H9 (cell line): ENCODE measurements at regions not wholly inside any gene's neighbourhood (a gene's known extent, or its start where the extent isn't known, plus 50 kb on each side); places are given as distances from the start of the nearest gene placed in this dataset.

Experiments used
- DNase-seq: peaks from one replicate; pipeline ENCODE4 v3.0.0-alpha.2; 2017
- H2AFZ ChIP-seq: one replicate; pipeline ENCODE4 v1.6.1; 2013; ENCODE audit warnings: mild to moderate bottlenecking, low read length, control low read depth, moderate library complexity
- H2AK5ac ChIP-seq: 2 replicates; pipeline ENCODE4 v1.6.1; 2013; ENCODE audit warnings: low read length, control low read depth, mixed read lengths; ENCODE audit not compliant: insufficient read length
- H2BK120ac ChIP-seq: one replicate; pipeline ENCODE4 v1.6.1; 2013; ENCODE audit warnings: low read depth, mild to moderate bottlenecking, low read length, control low read depth, inconsistent platforms; ENCODE audit not compliant: poor library complexity, severe bottlenecking
- H2BK12ac ChIP-seq: 2 replicates; pipeline ENCODE4 v1.6.1; 2013; ENCODE audit warnings: low read length, control low read depth, mixed read lengths, low read depth; ENCODE audit not compliant: insufficient read length
- H2BK15ac ChIP-seq: 2 replicates; pipeline ENCODE4 v1.6.1; 2013; ENCODE audit warnings: low read depth, low read length, control low read depth
- H2BK20ac ChIP-seq: one replicate; pipeline ENCODE4 v1.6.1; 2013; ENCODE audit warnings: low read depth, mild to moderate bottlenecking, low read length, control low read depth, inconsistent platforms; ENCODE audit not compliant: poor library complexity, severe bottlenecking
- H2BK5ac ChIP-seq: 2 replicates; pipeline ENCODE4 v1.6.1; 2013; ENCODE audit warnings: low read length, control low read depth, mixed read lengths; ENCODE audit not compliant: insufficient read length
- H3K14ac ChIP-seq: 2 replicates; pipeline ENCODE4 v1.6.1; 2013; ENCODE audit warnings: low read length, control low read depth; ENCODE audit not compliant: insufficient read depth
- H3K18ac ChIP-seq: 2 replicates; pipeline ENCODE4 v1.6.1; 2013; ENCODE audit warnings: low read depth, mild to moderate bottlenecking, mixed read lengths, low read length, control low read depth; ENCODE audit not compliant: insufficient read length
- H3K23ac ChIP-seq: 2 replicates; pipeline ENCODE4 v1.6.1; 2013; ENCODE audit warnings: low read length, control low read depth, mixed read lengths, low read depth; ENCODE audit not compliant: insufficient read length
- H3K23me2 ChIP-seq: 2 replicates; pipeline ENCODE4 v1.6.1; 2013; ENCODE audit warnings: low read depth, mild to moderate bottlenecking, mixed read lengths, low read length, control low read depth; ENCODE audit not compliant: insufficient read length, poor library complexity, severe bottlenecking
- H3K27ac ChIP-seq: 2 replicates; pipeline ENCODE4 v1.5.1; 2013; ENCODE audit warnings: low read length, control low read depth, mixed read lengths, low read depth; ENCODE audit not compliant: insufficient read length
- H3K27me3 ChIP-seq: 2 replicates; pipeline ENCODE4 v1.6.1; 2013; ENCODE audit warnings: low read length, control low read depth, inconsistent platforms; ENCODE audit not compliant: insufficient read depth
- H3K4ac ChIP-seq: 2 replicates; pipeline ENCODE4 v1.6.1; 2013; ENCODE audit warnings: low read depth, mild to moderate bottlenecking, control low read depth, inconsistent platforms, low read length, moderate library complexity
- H3K4me1 ChIP-seq: 2 replicates; pipeline ENCODE4 v1.6.1; 2013; ENCODE audit warnings: low read length, control low read depth, inconsistent platforms; ENCODE audit not compliant: insufficient read depth
- H3K4me2 ChIP-seq: 2 replicates; pipeline ENCODE4 v1.6.1; 2013; ENCODE audit warnings: low read length, control low read depth, mixed read lengths; ENCODE audit not compliant: insufficient read length, insufficient read depth
- H3K56ac ChIP-seq: 2 replicates; pipeline ENCODE4 v1.6.1; 2013; ENCODE audit warnings: low read depth, mild to moderate bottlenecking, mixed read lengths, low read length, control low read depth; ENCODE audit not compliant: insufficient read length
- H3K79me1 ChIP-seq: 2 replicates; pipeline ENCODE4 v1.6.1; 2013; ENCODE audit warnings: low read depth, mild to moderate bottlenecking, moderate library complexity, low read length, control low read depth, inconsistent platforms; ENCODE audit not compliant: insufficient read depth, poor library complexity, severe bottlenecking
- H3K79me2 ChIP-seq: 2 replicates; pipeline ENCODE4 v1.6.1; 2013; ENCODE audit warnings: low read length, control low read depth, inconsistent platforms; ENCODE audit not compliant: insufficient read depth
- H3K9ac ChIP-seq: 2 replicates; pipeline ENCODE4 v1.6.1; 2013; ENCODE audit warnings: low read length, control low read depth, mixed read lengths; ENCODE audit not compliant: insufficient read length; ENCODE audit errors: extremely low read depth
- H3K9me3 ChIP-seq: one replicate; pipeline ENCODE4 v1.6.1; 2013; ENCODE audit warnings: low read depth, low read length, inconsistent platforms; ENCODE audit not compliant: control insufficient read depth
- H3T11ph ChIP-seq: one replicate; pipeline ENCODE4 v1.6.1; 2013; ENCODE audit warnings: mild to moderate bottlenecking, low read length, control low read depth, inconsistent platforms
- H4K20me1 ChIP-seq: one replicate; pipeline ENCODE4 v1.6.1; 2013; ENCODE audit not compliant: control insufficient read depth, insufficient read length, insufficient read depth
- H4K5ac ChIP-seq: 2 replicates; pipeline ENCODE4 v1.6.1; 2013; ENCODE audit warnings: low read depth, mild to moderate bottlenecking, mixed read lengths, low read length, control low read depth; ENCODE audit not compliant: insufficient read length
- H4K8ac ChIP-seq: replicated peaks from 2 replicates; pipeline ENCODE4 v1.6.1; 2013; ENCODE audit warnings: low read length, control low read depth, mixed read lengths, low read depth; ENCODE audit not compliant: insufficient read length
- H4K91ac ChIP-seq: 2 replicates; pipeline ENCODE4 v1.6.1; 2013; ENCODE audit warnings: low read depth, mild to moderate bottlenecking, moderate library complexity, mixed read lengths, low read length, control low read depth; ENCODE audit not compliant: insufficient read length
- H3K27ac Mint-ChIP-seq, 3 experiments: 2 replicates in 2 of 3; 3 replicates in 1 of 3; pipeline ENCODE4 v1.8.0; 2020 to 2021; ENCODE audit warnings: mixed read lengths in 3 of 3, mild to moderate bottlenecking in 1 of 3, moderate library complexity in 1 of 3
- H3K27me3 Mint-ChIP-seq: 2 replicates; pipeline ENCODE4 v1.8.0; 2021; ENCODE audit warnings: low read depth, mild to moderate bottlenecking, moderate library complexity, mixed read lengths
- H3K36me3 Mint-ChIP-seq, 3 experiments: 2 replicates in 2 of 3; 3 replicates in 1 of 3; pipeline ENCODE4 v1.8.0; 2020 to 2021; ENCODE audit warnings: low read depth in 3 of 3, mixed read lengths in 3 of 3; ENCODE audit not compliant: insufficient read depth in 1 of 3
- H3K4me1 Mint-ChIP-seq, 2 experiments: 2 replicates each; pipeline ENCODE4 v1.8.0; 2020; ENCODE audit warnings: mixed read lengths in 2 of 2
- H3K4me3 Mint-ChIP-seq, 2 experiments: 2 replicates in 1 of 2; 3 replicates in 1 of 2; pipeline ENCODE4 v1.8.0; 2020 to 2021; ENCODE audit warnings: mild to moderate bottlenecking in 2 of 2, mixed read lengths in 2 of 2, moderate library complexity in 1 of 2
- H3K9me3 Mint-ChIP-seq, 2 experiments: 2 replicates in 1 of 2; 3 replicates in 1 of 2; pipeline ENCODE4 v1.8.0; 2020; ENCODE audit warnings: mild to moderate bottlenecking in 2 of 2, mixed read lengths in 2 of 2, moderate library complexity in 1 of 2
- WGBS: extraction: QIAGEN DNeasy Blood & Tissue Kit; methylation state at CpG from one replicate; pipeline ENCODE4 v1.1.7; 2013; ENCODE audit warnings: missing lambda C conversion rate, low lambda C conversion rate, mixed read lengths; ENCODE audit not compliant: insufficient read length; ENCODE audit errors: extremely low coverage; 5-methylcytosine and 5-hydroxymethylcytosine counted together
- TF ChIP-seq, protein P1 (sequence below): fragments of 200-600 bp; sonication (generic); conservative IDR thresholded peaks from 3 replicates; pipeline ENCODE4 v1.8.0; 2021; ENCODE audit warnings: antibody characterized with exemption, mild to moderate bottlenecking

DNA sequence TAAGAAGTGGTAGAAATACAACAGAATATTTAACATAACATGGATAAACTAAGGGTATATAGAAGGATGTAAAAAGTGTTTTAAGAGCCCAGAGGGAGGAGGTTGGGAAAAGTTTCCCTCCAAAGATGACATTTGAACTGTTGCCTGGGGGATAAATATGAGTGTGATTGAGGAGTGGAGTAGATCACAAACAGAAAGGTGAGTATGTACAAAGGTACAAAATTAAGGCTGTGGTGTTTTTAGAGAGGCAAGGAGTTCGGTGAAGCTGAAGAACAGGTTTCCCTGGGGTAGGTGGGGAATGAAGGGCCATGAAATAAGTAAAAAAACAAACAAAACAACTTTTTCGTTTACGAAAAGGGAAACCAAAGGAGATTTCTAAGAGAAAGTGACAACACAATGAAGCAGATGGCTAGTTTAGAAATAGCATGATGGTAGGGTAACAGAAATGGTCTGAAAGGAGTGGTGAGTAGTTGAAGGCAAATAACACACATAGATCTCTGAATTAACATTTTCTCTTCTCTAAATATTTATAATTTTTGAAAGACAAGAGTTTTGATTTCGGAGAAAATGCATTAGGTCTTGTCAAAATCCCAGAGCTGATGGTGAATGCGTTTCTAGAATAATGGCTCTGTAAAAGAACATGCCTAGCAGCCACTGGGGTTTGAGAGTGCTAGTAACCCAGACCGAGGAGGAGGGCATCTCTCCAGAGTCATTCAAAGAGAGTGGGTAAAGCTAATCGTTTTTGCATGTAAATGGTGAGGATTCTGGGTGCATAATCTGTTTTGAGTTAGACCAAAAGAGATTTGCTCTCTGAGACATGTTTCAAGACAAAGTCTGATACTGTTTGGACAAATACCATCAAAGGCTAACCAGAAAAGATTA lies 240.4 kb upstream of the DCN start:
- H3K14ac ChIP-seq = no peak overlapping the region
- H2BK12ac ChIP-seq = no peak overlapping the region
- no peaks in the 10 kb centered on the region for H3K4me1 ChIP-seq
- Mint-ChIP-seq H3K27me3 (no peaks in the 10 kb centered on the region), H3K9me3 (no peaks in the 10 kb centered on the region), H3K36me3 (no peaks in the 10 kb centered on the region; a peak in 1 of 7 replicates), H3K4me1 (peaks cover 13 to 25% of the 10 kb centered on the region in 2 experiments), H3K27ac (peak overlapping the region in 1 of 3 experiments; percentile 3; a peak in 3 of 7 replicates), H3K4me3 (no peak overlapping the region; a peak in 1 of 5 replicates)
- no peaks in the 10 kb centered on the region for H3K79me2 ChIP-seq
- TF ChIP-seq, protein P1, sequence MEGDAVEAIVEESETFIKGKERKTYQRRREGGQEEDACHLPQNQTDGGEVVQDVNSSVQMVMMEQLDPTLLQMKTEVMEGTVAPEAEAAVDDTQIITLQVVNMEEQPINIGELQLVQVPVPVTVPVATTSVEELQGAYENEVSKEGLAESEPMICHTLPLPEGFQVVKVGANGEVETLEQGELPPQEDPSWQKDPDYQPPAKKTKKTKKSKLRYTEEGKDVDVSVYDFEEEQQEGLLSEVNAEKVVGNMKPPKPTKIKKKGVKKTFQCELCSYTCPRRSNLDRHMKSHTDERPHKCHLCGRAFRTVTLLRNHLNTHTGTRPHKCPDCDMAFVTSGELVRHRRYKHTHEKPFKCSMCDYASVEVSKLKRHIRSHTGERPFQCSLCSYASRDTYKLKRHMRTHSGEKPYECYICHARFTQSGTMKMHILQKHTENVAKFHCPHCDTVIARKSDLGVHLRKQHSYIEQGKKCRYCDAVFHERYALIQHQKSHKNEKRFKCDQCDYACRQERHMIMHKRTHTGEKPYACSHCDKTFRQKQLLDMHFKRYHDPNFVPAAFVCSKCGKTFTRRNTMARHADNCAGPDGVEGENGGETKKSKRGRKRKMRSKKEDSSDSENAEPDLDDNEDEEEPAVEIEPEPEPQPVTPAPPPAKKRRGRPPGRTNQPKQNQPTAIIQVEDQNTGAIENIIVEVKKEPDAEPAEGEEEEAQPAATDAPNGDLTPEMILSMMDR = no peak
- H2BK5ac ChIP-seq = no peak overlapping the region
- no peak overlapping the region for H3K9ac ChIP-seq
- no peak for DNase-seq
- no peaks in the 10 kb centered on the region for H3K23me2 ChIP-seq
- H3K23ac ChIP-seq = no peak overlapping the region
- no peak overlapping the region for H2BK120ac ChIP-seq
- no peak overlapping the region for H2BK20ac ChIP-seq
- no peak overlapping the region for H2AFZ ChIP-seq
- H3K27me3 ChIP-seq = no peaks in the 10 kb centered on the region
- H3K4ac ChIP-seq = no peak overlapping the region
- H3K18ac ChIP-seq = no peak overlapping the region
- no peaks in the 10 kb centered on the region for H3K9me3 ChIP-seq
- H3T11ph ChIP-seq = no peak overlapping the region
- H2BK15ac ChIP-seq = no peak overlapping the region
- no peak overlapping the region for H3K4me2 ChIP-seq
- no peaks in the 10 kb centered on the region for H3K79me1 ChIP-seq
- H4K8ac ChIP-seq = no peak overlapping the region
- H3K27ac ChIP-seq = no peak overlapping the region
- no peak overlapping the region for H4K91ac ChIP-seq
- no CpG with 5 or more reads among the region's 7 CpGs for WGBS
- no peak overlapping the region for H4K5ac ChIP-seq
- no peaks in the 10 kb centered on the region for H4K20me1 ChIP-seq
- no peak overlapping the region for H3K56ac ChIP-seq
- no peak overlapping the region for H2AK5ac ChIP-seq
